Keratinocyte (primary cell): ENCODE measurements at regions not wholly inside any gene's neighbourhood (a gene's known extent, or its start where the extent isn't known, plus 50 kb on each side); places are given as distances from the start of the nearest gene placed in this dataset.

Experiments used
- DNase-seq: peaks from one replicate; pipeline ENCODE4 v3.0.0-alpha.2; 2011; ENCODE audit warnings: low read depth, missing footprints, low spot score
- FAIRE-seq: peaks from 2 replicates; lab custom pipeline; 2011; peaks lifted over from hg19 to GRCh38; lab: Jason Lieb, UNC
- H2AFZ ChIP-seq: 2 replicates; pipeline ENCODE4 v1.6.0; 2012; ENCODE audit warnings: low read length, control low read depth, inconsistent platforms; ENCODE audit not compliant: control insufficient read depth
- H3K27ac ChIP-seq: 2 replicates; pipeline ENCODE4 v1.5.1; 2011; ENCODE audit warnings: low read length; ENCODE audit not compliant: control insufficient read depth, insufficient read depth
- H3K27me3 ChIP-seq: 3 replicates; pipeline ENCODE4 v1.6.0; 2011; ENCODE audit warnings: low read length; ENCODE audit not compliant: control insufficient read depth, insufficient read depth; ENCODE audit errors: extremely low read depth
- H3K36me3 ChIP-seq, 2 experiments: 2 replicates in 1 of 2; 3 replicates in 1 of 2; pipeline ENCODE4 v1.5.1; 2011; ENCODE audit warnings: low read length in 2 of 2, mild to moderate bottlenecking in 1 of 2; ENCODE audit not compliant: control insufficient read depth in 2 of 2, insufficient read depth in 2 of 2; ENCODE audit errors: extremely low read depth in 1 of 2
- H3K4me1 ChIP-seq: 3 replicates; pipeline ENCODE4 v1.5.1; 2011; ENCODE audit warnings: low read length; ENCODE audit not compliant: control insufficient read depth, insufficient read depth; ENCODE audit errors: extremely low read depth
- H3K4me2 ChIP-seq: 3 replicates; pipeline ENCODE4 v1.6.0; 2011; ENCODE audit warnings: low read depth, low read length; ENCODE audit not compliant: control insufficient read depth, insufficient read depth; ENCODE audit errors: extremely low read depth
- H3K4me3 ChIP-seq, 3 experiments: fragments of 200-600 bp in 1 of 3; sonication (generic) in 1 of 3; 2 replicates in 2 of 3; 3 replicates in 1 of 3; pipeline ENCODE4 v1.5.1; 2011 to 2016; ENCODE audit warnings: low read length in 3 of 3, mild to moderate bottlenecking in 3 of 3, control low read depth in 2 of 3, inconsistent platforms in 1 of 3, low read depth in 1 of 3, mixed read lengths in 1 of 3, mixed run types in 1 of 3, moderate library complexity in 1 of 3; ENCODE audit not compliant: control insufficient read depth in 2 of 3, insufficient read depth in 2 of 3; ENCODE audit errors: extremely low read depth in 1 of 3
- H3K79me2 ChIP-seq: 2 replicates; pipeline ENCODE4 v1.6.0; 2012; ENCODE audit warnings: low read length; ENCODE audit not compliant: control insufficient read depth, insufficient read depth
- H3K9ac ChIP-seq: 3 replicates; pipeline ENCODE4 v1.6.0; 2011; ENCODE audit warnings: low read length; ENCODE audit not compliant: control insufficient read depth, insufficient read depth; ENCODE audit errors: extremely low read depth
- H3K9me1 ChIP-seq: 3 replicates; pipeline ENCODE4 v1.6.0; 2011; ENCODE audit warnings: low read length; ENCODE audit not compliant: control insufficient read depth, insufficient read depth; ENCODE audit errors: extremely low read depth
- H3K9me3 ChIP-seq: 2 replicates; pipeline ENCODE4 v1.5.1; 2012; ENCODE audit warnings: low read depth, low read length; ENCODE audit not compliant: control insufficient read depth
- H4K20me1 ChIP-seq: 3 replicates; pipeline ENCODE4 v1.6.0; 2011; ENCODE audit warnings: low read length; ENCODE audit not compliant: control insufficient read depth, insufficient read depth; ENCODE audit errors: extremely low read depth
- EZH2 ChIP-seq: IDR thresholded peaks from one replicate; pipeline ENCODE4 v1.6.1; 2012; ENCODE audit warnings: inconsistent platforms, mild to moderate bottlenecking, low read length, moderate library complexity
- dilution Hi-C: fragments of 300-500 bp; cut with MboI; formaldehyde crosslinking; loops from one replicate; pipeline ENCODE4 v1.7.0; 2020; ENCODE audit warnings: low sequenced_read_pairs; ENCODE audit not compliant: extremely low pct_ligation_motif_present
- TF ChIP-seq, protein P1 (sequence below), 3 experiments: IDR thresholded peaks in 1 of 3; conservative IDR thresholded peaks in 1 of 3; optimal IDR thresholded peaks in 1 of 3; 2 replicates in 2 of 3; 3 replicates in 1 of 3; pipeline versions ENCODE3 to v1.5.1; 2011; ENCODE audit warnings: low read length in 3 of 3, mild to moderate bottlenecking in 3 of 3, moderate library complexity in 2 of 3, control low read depth in 1 of 3, inconsistent platforms in 1 of 3; ENCODE audit not compliant: insufficient read depth in 2 of 3; ENCODE audit errors: extremely low read depth in 1 of 3

DNA sequence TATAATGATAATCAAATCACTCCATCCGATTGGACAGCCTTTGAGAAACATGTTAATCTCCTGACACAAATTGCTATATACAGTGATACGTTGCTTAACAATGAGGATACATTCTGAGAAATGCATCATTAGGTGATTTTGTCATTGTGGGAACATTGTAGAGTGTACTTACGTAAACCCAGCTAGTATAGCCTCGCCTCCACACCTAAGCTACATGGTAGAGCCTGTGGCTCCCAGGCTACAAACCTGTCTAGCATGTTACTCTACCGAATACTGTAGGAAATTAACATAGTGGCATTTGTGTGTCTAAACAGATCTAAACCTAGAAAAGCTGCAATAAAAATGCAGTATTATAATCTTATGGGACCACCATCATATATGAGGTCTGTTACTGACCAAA, 128.6 kb upstream of the PWP1 start:
- no peak for FAIRE-seq

DNA sequence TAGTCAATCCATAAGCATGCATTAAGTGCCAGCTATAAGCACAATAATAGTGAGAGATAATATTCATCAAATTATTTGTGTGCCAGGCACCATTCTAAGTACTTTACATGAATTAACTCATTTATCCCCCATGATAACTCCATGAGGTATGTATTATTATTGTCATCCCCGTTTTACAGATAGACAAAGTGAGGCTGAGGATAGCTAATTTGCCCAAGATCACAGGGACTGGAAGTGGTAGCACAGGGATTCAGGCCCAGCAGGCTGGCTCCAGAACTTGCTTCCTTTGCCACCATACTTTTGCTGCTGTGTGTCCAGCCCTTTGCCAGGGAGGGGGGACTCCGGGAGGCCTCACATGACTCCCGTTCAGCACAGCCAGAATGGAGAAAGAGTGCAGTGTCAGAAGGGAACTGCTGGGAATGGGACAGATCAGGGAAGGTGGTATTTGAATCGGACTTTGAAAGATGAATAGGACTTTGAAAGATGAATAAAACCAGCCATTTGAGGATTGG, 128.0 kb upstream of the PWP1 start:
- Histone ChIP-seq H3K4me2 (no peak overlapping the region), H3K9me1 (no peaks in the 10 kb centered on the region)
- dilution Hi-C loops, result no loop called here

More for the DNA sequence above, 128.6 kb upstream of the PWP1 start:
- peaks cover 16% of the 10 kb centered on the region for H3K4me1 ChIP-seq
- no peak overlapping the region for H3K4me2 ChIP-seq
- no peak for DNase-seq
- TF ChIP-seq, protein P1, sequence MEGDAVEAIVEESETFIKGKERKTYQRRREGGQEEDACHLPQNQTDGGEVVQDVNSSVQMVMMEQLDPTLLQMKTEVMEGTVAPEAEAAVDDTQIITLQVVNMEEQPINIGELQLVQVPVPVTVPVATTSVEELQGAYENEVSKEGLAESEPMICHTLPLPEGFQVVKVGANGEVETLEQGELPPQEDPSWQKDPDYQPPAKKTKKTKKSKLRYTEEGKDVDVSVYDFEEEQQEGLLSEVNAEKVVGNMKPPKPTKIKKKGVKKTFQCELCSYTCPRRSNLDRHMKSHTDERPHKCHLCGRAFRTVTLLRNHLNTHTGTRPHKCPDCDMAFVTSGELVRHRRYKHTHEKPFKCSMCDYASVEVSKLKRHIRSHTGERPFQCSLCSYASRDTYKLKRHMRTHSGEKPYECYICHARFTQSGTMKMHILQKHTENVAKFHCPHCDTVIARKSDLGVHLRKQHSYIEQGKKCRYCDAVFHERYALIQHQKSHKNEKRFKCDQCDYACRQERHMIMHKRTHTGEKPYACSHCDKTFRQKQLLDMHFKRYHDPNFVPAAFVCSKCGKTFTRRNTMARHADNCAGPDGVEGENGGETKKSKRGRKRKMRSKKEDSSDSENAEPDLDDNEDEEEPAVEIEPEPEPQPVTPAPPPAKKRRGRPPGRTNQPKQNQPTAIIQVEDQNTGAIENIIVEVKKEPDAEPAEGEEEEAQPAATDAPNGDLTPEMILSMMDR (optimal IDR thresholded peaks at IDR 0.05 in 1 of 3, IDR thresholded peaks at IDR 0.05 in 1 of 3, conservative IDR thresholded peaks at IDR 0.05 in 1 of 3; ENCODE audit: extremely low read depth in 1 of 3, insufficient read depth in 2 of 3, low read length in 3 of 3), result no peak
- TF ChIP-seq EZH2, result no peak
- H3K9me1 ChIP-seq, result no peaks in the 10 kb centered on the region
- H3K27me3 ChIP-seq, result no peaks in the 10 kb centered on the region
- H3K27ac ChIP-seq, result no peak overlapping the region
- H2AFZ ChIP-seq, result no peak overlapping the region
- H3K36me3 ChIP-seq, result no peaks in the 10 kb centered on the region
- H4K20me1 ChIP-seq, result no peaks in the 10 kb centered on the region
- no peak overlapping the region for H3K9ac ChIP-seq
- H3K9me3 ChIP-seq, result no peaks in the 10 kb centered on the region
- no peak overlapping the region for H3K4me3 ChIP-seq
- dilution Hi-C loops, result no loop called here
- no peaks in the 10 kb centered on the region for H3K79me2 ChIP-seq

More for the DNA sequence above, 128.0 kb upstream of the PWP1 start:
- Histone ChIP-seq H4K20me1 (no peaks in the 10 kb centered on the region), H2AFZ (no peak overlapping the region), H3K36me3 (no peaks in the 10 kb centered on the region), H3K27me3 (no peaks in the 10 kb centered on the region), H3K9ac (no peak overlapping the region), H3K4me1 (peaks cover 16% of the 10 kb centered on the region), H3K9me3 (no peaks in the 10 kb centered on the region), H3K27ac (no peak overlapping the region), H3K4me3 (no peak overlapping the region), H3K79me2 (no peaks in the 10 kb centered on the region)
- no peak for FAIRE-seq
- TF ChIP-seq EZH2, result no peak
- TF ChIP-seq, protein P1 (optimal IDR thresholded peaks at IDR 0.05 in 1 of 3, IDR thresholded peaks at IDR 0.05 in 1 of 3, conservative IDR thresholded peaks at IDR 0.05 in 1 of 3; ENCODE audit: extremely low read depth in 1 of 3, insufficient read depth in 2 of 3, low read length in 3 of 3), result no peak
- no peak for DNase-seq
